ENCODE measurements at regions not wholly inside any gene's neighbourhood (a gene's known extent, or its start where the extent isn't known, plus 50 kb on each side); places are given as distances from the start of the nearest gene placed in this dataset.
A peak's percentile ranks its signal among the peaks of the same experiment; 100 is the strongest.

GRCh38 chr1:199138061-199138460 is 499.2 kb downstream of the PTPRC start:
- no peak for ATAC-seq
- no peak overlapping the region for H3K4me3 Mint-ChIP-seq
- H3K9me3 Mint-ChIP-seq: no peaks in the 10 kb centered on the region

GRCh38 chr1:199149591-199149990 is 510.8 kb downstream of the PTPRC start:
- peaks cover 3% of the 10 kb centered on the region for H3K27me3 Mint-ChIP-seq (ENCODE audit: low read depth)
- H3K4me1 Mint-ChIP-seq (ENCODE audit: low read depth): no peaks in the 10 kb centered on the region
- H3K36me3 Mint-ChIP-seq (ENCODE audit: insufficient read depth): no peaks in the 10 kb centered on the region
- no peak overlapping the region for H3K4me3 Mint-ChIP-seq
- no peaks in the 10 kb centered on the region for H3K9me3 Mint-ChIP-seq
- no peak for DNase-seq
- no peak for ATAC-seq

More at GRCh38 chr1:199138061-199138460, 499.2 kb downstream of the PTPRC start:
- no peak for DNase-seq
- no peaks in the 10 kb centered on the region for H3K36me3 Mint-ChIP-seq (ENCODE audit: insufficient read depth)
- H3K4me1 Mint-ChIP-seq (ENCODE audit: low read depth): no peaks in the 10 kb centered on the region
- H3K27me3 Mint-ChIP-seq (ENCODE audit: low read depth): peaks cover 2% of the 10 kb centered on the region

DNA sequence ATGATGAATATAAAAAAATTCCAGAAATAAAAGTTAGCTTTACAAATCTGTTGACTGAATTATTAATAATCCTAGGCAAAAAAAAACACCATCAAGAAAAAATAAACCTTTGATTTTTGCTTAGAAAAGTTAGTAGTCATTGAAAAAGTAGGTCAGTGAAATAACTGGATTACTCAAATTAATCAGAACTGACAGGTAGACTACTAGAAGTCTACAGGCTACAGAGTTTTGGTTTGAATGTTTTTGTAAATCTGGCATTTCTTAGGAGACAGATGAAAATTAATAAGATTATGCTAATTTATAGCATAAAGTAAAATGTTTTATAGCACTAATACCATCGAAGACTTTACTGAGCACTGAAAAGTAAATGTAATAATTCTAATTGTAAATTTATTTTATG is 511.9 kb downstream of the PTPRC start:
- no peaks in the 10 kb centered on the region for H3K27me3 Mint-ChIP-seq (ENCODE audit: low read depth)
- DNase-seq: no peak
- H3K9me3 Mint-ChIP-seq: no peaks in the 10 kb centered on the region
- no peak for ATAC-seq
- H3K4me1 Mint-ChIP-seq (ENCODE audit: low read depth): no peaks in the 10 kb centered on the region
- no peaks in the 10 kb centered on the region for H3K36me3 Mint-ChIP-seq (ENCODE audit: insufficient read depth)
- no peak overlapping the region for H3K4me3 Mint-ChIP-seq

GRCh38 chr1:199151634-199152425 is 513.0 kb downstream of the PTPRC start:
- Mint-ChIP-seq H3K9me3 (no peaks in the 10 kb centered on the region), H3K4me1 (ENCODE audit: low read depth) (no peaks in the 10 kb centered on the region), H3K4me3 (no peak overlapping the region), H3K36me3 (ENCODE audit: insufficient read depth) (no peaks in the 10 kb centered on the region), H3K27me3 (ENCODE audit: low read depth) (no peaks in the 10 kb centered on the region)
- no peak for ATAC-seq
- no peak for DNase-seq

DNA sequence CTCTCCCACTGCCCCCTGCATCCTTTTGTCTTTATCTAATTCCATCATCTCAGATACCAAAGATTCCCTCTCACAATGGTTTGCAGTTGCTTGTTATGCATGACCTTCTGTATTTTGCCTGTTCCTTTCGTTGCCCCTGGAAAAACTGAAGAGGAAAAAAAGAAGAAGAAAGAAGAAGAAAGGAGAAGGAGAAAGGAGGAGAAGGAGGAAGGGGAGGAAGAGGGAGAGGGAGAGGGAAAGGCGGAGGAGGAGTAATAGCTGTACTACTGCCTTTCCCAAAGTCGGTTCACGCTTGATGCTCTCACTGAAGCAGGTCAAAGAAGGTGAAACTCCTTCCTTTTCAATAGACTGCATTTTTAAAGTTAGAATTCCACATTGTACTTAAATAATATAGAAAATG is 513.8 kb downstream of the PTPRC start:
- Mint-ChIP-seq H3K27me3 (ENCODE audit: low read depth) (no peaks in the 10 kb centered on the region), H3K9me3 (no peaks in the 10 kb centered on the region), H3K4me1 (ENCODE audit: low read depth) (no peaks in the 10 kb centered on the region), H3K4me3 (no peak overlapping the region), H3K36me3 (ENCODE audit: insufficient read depth) (no peaks in the 10 kb centered on the region)
- no peak for DNase-seq
- ATAC-seq: no peak

DNA sequence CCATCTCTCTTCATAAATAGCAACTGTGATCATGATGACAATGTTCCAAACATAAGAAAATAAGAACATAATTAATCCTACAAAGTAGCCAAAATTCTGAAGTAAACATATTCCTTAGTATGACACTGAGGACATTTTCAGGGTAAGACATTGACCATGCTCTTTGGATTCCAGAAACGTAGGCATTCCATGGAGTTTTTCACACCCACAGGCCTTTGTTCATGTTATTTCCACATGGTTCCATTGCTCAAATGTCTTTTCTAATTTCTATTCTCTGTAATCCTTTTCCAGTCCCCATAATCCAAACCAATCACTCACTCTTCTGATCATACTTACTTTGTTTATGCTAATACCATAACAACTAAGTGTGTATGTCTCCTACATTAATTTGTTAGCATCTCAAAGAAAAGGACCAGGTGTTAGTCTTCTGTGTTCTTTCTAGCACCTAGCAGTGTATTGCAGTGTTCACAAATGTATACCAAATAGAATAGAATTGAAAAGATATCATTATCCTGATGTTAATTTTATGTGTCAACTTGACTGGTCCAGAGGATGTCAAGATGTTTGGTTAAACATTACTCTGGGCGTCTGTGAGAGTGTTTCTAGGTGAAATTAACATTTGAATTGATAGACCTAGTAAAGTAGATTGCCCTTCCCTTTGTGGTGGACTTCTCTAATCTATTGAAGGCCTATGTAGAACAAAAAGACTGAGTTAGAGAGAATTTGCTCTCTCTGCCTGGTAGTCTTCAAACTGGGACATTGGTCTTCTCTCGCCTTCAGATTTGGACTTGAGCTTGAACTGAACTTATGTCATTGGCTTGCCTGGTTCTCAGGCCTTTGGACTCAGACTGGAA is 516.6 kb downstream of the PTPRC start:
- no peak for DNase-seq
- Mint-ChIP-seq H3K36me3 (ENCODE audit: insufficient read depth) (no peaks in the 10 kb centered on the region), H3K9me3 (no peaks in the 10 kb centered on the region), H3K27me3 (ENCODE audit: low read depth) (no peaks in the 10 kb centered on the region), H3K4me1 (ENCODE audit: low read depth) (peaks cover under 1% of the 10 kb centered on the region), H3K4me3 (no peak overlapping the region)
- no peak for ATAC-seq

GRCh38 chr1:199157494-199157893 is 518.7 kb downstream of the PTPRC start:
- DNase-seq (no peak), ATAC-seq (no peak)
- Mint-ChIP-seq H3K4me1 (ENCODE audit: low read depth) (peaks cover 13% of the 10 kb centered on the region), H3K36me3 (ENCODE audit: insufficient read depth) (no peaks in the 10 kb centered on the region), H3K9me3 (no peaks in the 10 kb centered on the region), H3K27me3 (ENCODE audit: low read depth) (no peaks in the 10 kb centered on the region), H3K4me3 (no peak overlapping the region)

- Mint-ChIP-seq H3K36me3 (ENCODE audit: insufficient read depth) (no peaks in the 10 kb centered on the region), H3K27me3 (ENCODE audit: low read depth) (no peaks in the 10 kb centered on the region), H3K4me1 (ENCODE audit: low read depth) (peaks cover 27% of the 10 kb centered on the region), H3K4me3 (no peak overlapping the region), H3K9me3 (no peaks in the 10 kb centered on the region)
- peak; percentile 69 to 77 for ATAC-seq
- DNase-seq: no peak
Measured at GRCh38 chr1:199160521-199161318, 521.9 kb downstream of the PTPRC start.

DNA sequence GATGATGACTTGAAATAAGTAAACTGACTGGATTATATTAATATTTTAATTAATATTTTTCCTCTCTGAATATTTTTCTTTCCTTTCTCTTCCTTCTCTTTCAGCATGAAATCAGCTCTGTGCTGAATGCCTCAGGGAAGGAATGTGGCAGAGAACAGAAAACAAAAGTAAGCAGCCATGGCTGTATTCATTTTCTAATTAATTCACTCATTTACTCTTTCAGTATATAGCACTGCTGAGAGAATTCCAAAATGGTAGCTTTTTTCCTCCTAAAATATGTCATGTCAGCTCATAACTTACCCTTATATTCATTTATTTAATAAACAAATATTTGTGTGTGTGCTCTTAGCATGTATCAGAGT is 522.5 kb downstream of the PTPRC start:
- H3K4me3 Mint-ChIP-seq: no peak overlapping the region
- peaks cover 27% of the 10 kb centered on the region for H3K4me1 Mint-ChIP-seq (ENCODE audit: low read depth)
- DNase-seq (no peak), ATAC-seq (no peak)
- no peaks in the 10 kb centered on the region for H3K27me3 Mint-ChIP-seq (ENCODE audit: low read depth)
- no peaks in the 10 kb centered on the region for H3K36me3 Mint-ChIP-seq (ENCODE audit: insufficient read depth)
- H3K9me3 Mint-ChIP-seq: no peaks in the 10 kb centered on the region

- H3K4me3 Mint-ChIP-seq: no peak overlapping the region
- peaks cover 27% of the 10 kb centered on the region for H3K4me1 Mint-ChIP-seq (ENCODE audit: low read depth)
- no peaks in the 10 kb centered on the region for H3K27me3 Mint-ChIP-seq (ENCODE audit: low read depth)
- DNase-seq (no peak), ATAC-seq (peak; percentile 10 to 21)
- no peaks in the 10 kb centered on the region for H3K9me3 Mint-ChIP-seq
- no peaks in the 10 kb centered on the region for H3K36me3 Mint-ChIP-seq (ENCODE audit: insufficient read depth)
Measured at GRCh38 chr1:199161766-199162303, 523.0 kb downstream of the PTPRC start.

DNA sequence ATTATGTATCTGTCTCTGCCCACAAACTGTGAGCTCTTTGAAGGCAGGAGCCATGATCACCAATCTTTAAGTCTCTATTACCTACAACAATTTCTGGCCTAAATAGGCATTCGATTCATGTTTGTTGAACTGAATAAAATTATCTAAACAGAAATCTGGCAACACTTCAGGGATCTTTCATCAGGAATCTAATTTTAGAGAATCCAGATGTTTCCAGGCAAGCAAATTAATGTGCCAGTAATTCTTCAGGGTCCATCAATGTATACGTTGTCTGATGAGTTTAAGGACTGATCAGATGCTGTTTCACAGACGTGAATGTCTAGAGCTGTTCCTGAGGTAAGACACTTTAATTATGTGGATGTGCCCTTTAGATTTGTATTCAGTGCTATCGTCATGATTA is 524.4 kb downstream of the PTPRC start:
- ATAC-seq (no peak), DNase-seq (no peak)
- H3K4me1 Mint-ChIP-seq (ENCODE audit: low read depth): peaks cover 27% of the 10 kb centered on the region
- no peak overlapping the region for H3K4me3 Mint-ChIP-seq
- H3K36me3 Mint-ChIP-seq (ENCODE audit: insufficient read depth): no peaks in the 10 kb centered on the region
- H3K27me3 Mint-ChIP-seq (ENCODE audit: low read depth): no peaks in the 10 kb centered on the region
- no peaks in the 10 kb centered on the region for H3K9me3 Mint-ChIP-seq

DNA sequence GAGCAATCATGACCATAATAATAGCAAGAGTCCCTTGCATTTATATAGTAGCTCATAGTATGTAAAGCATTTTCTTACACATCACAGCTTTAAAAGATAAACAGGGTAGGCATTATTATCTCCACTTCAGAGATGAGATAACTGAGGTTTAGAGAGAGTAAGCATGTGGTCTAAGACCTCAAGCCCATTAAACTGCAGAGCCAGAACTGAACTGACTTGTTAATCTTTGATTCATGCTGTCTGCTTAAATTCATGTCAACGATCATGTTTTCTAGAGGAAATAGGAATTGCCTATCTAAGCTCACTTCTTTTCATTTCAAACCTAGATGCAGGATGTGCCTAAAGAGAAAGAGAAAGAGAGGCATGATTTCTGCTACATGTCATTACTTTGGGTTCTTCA is 524.8 kb downstream of the PTPRC start:
- ATAC-seq (peak in 1 of 2 donors; percentile 18), DNase-seq (no peak)
- H3K4me3 Mint-ChIP-seq: no peak overlapping the region
- no peaks in the 10 kb centered on the region for H3K36me3 Mint-ChIP-seq (ENCODE audit: insufficient read depth)
- H3K9me3 Mint-ChIP-seq: no peaks in the 10 kb centered on the region
- H3K27me3 Mint-ChIP-seq (ENCODE audit: low read depth): no peaks in the 10 kb centered on the region
- peaks cover 31% of the 10 kb centered on the region for H3K4me1 Mint-ChIP-seq (ENCODE audit: low read depth)

DNA sequence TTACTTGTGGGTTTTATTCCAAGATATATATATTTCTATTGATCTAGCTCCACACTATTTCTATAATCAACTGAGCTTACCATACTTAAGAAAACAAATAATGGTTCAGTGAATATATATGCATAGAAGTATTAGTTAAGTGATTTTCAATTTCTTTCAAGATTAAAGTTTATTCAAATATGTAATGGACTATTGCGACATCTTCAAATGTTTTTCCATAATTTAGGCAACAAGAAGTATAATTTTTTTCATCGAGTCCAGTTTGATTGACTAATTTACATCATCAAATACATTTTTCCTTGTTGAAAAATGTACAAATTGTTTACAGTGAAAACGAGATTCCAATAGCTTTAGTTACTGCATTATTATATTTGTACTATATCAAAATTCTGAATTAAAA is 528.6 kb downstream of the PTPRC start:
- DNase-seq (no peak), ATAC-seq (no peak)
- Mint-ChIP-seq H3K4me1 (ENCODE audit: low read depth) (peaks cover 47% of the 10 kb centered on the region), H3K4me3 (no peak overlapping the region), H3K27me3 (ENCODE audit: low read depth) (no peaks in the 10 kb centered on the region), H3K36me3 (ENCODE audit: insufficient read depth) (no peaks in the 10 kb centered on the region), H3K9me3 (no peaks in the 10 kb centered on the region)

- Mint-ChIP-seq H3K27me3 (ENCODE audit: low read depth) (no peaks in the 10 kb centered on the region), H3K9me3 (no peaks in the 10 kb centered on the region), H3K36me3 (ENCODE audit: insufficient read depth) (no peaks in the 10 kb centered on the region), H3K4me1 (ENCODE audit: low read depth) (peaks cover 49% of the 10 kb centered on the region), H3K4me3 (no peak overlapping the region)
- DNase-seq (no peak), ATAC-seq (no peak)
Measured at GRCh38 chr1:199168888-199169585, 530.2 kb downstream of the PTPRC start.
